NCI-H1048 (cell line): ENCODE measurements at regions not wholly inside any gene's neighbourhood (a gene's known extent, or its start where the extent isn't known, plus 50 kb on each side); places are given as distances from the start of the nearest gene placed in this dataset.

Experiments used
- DNase-seq: peaks from one replicate; lab custom pipeline; 2025; lab: John Stamatoyannopoulos, UW

GRCh38 chr2:47265158-47265557, 88.8 kb upstream of the CALM2 start:
- no peak for DNase-seq

- no peak for DNase-seq
These were observed 88.4 kb upstream of the CALM2 start for GRCh38 chr2:47264686-47265085.

- DNase-seq: no peak
These were observed 87.8 kb upstream of the CALM2 start for GRCh38 chr2:47264143-47264542.

- DNase-seq: no peak
These were observed 86.3 kb upstream of the CALM2 start for GRCh38 chr2:47262657-47263056.

GRCh38 chr2:47260971-47261370, 84.7 kb upstream of the CALM2 start:
- no peak for DNase-seq

GRCh38 chr2:47259829-47260228, 83.5 kb upstream of the CALM2 start:
- DNase-seq: no peak

GRCh38 chr2:47257946-47258348, 81.6 kb upstream of the CALM2 start:
- DNase-seq: no peak

GRCh38 chr2:47256416-47257087, 80.2 kb upstream of the CALM2 start:
- no peak for DNase-seq

GRCh38 chr2:47255794-47256193, 79.5 kb upstream of the CALM2 start:
- no peak for DNase-seq

GRCh38 chr2:47254464-47254863, 78.2 kb upstream of the CALM2 start:
- no peak for DNase-seq

- no peak for DNase-seq
These were observed 77.1 kb upstream of the CALM2 start for GRCh38 chr2:47253447-47253846.

GRCh38 chr2:47251404-47251675, 75.0 kb upstream of the CALM2 start:
- DNase-seq: no peak

GRCh38 chr2:47250586-47251403, 74.5 kb upstream of the CALM2 start:
- no peak for DNase-seq

- no peak for DNase-seq
These were observed 73.6 kb upstream of the CALM2 start for GRCh38 chr2:47249931-47250330.

- no peak for DNase-seq
These were observed 73.0 kb upstream of the CALM2 start for GRCh38 chr2:47249157-47249900.

- no peak for DNase-seq
These were observed 67.4 kb upstream of the CALM2 start for GRCh38 chr2:47243596-47244323.

- DNase-seq: no peak
These were observed 65.4 kb upstream of the CALM2 start for GRCh38 chr2:47241715-47242114.

- no peak for DNase-seq
These were observed 63.0 kb upstream of the CALM2 start for GRCh38 chr2:47239119-47239969.

- no peak for DNase-seq
These were observed 62.3 kb upstream of the CALM2 start for GRCh38 chr2:47238638-47239037.

- no peak for DNase-seq
These were observed 61.3 kb upstream of the CALM2 start for GRCh38 chr2:47237375-47238334.
